Transverse colon (tissue), 4 donors: ENCODE measurements at regions not wholly inside any gene's neighbourhood (a gene's known extent, or its start where the extent isn't known, plus 50 kb on each side); places are given as distances from the start of the nearest gene placed in this dataset.

Source experiments
- DNase-seq: peaks from one replicate; pipeline ENCODE4 v3.0.0-alpha.2; 2019
- H3K27ac ChIP-seq, 4 donors: fragments of 200-600 bp; sonication (generic); 2 replicates each; pipeline ENCODE4 v1.5.1; 2016 to 2018; ENCODE audit warnings: inconsistent platforms in 4 of 4
- H3K27me3 ChIP-seq: fragments of 200-600 bp; sonication (generic); 2 replicates; pipeline ENCODE4 v1.5.1; 2017; ENCODE audit warnings: inconsistent platforms
- H3K36me3 ChIP-seq, 4 donors: fragments of 200-600 bp; sonication (generic); 2 replicates each; pipeline ENCODE4 v1.5.1; 2017 to 2019; ENCODE audit warnings: inconsistent platforms in 4 of 4
- H3K4me1 ChIP-seq, 4 donors: fragments of 200-600 bp; sonication (generic); 2 replicates each; pipeline ENCODE4 v1.5.1; 2017 to 2020; ENCODE audit warnings: inconsistent platforms in 4 of 4
- H3K4me3 ChIP-seq, 4 donors: fragments of 200-600 bp; sonication (generic); 1 replicate in 1 of 4; 2 replicates in 3 of 4; pipeline versions ENCODE4 v1.5.1 to v1.6.1; 2017 to 2019; ENCODE audit warnings: inconsistent platforms in 4 of 4
- H3K9me3 ChIP-seq, 2 donors: fragments of 200-600 bp; sonication (generic); 2 replicates each; pipeline ENCODE4 v1.5.1; 2017 to 2019; ENCODE audit warnings: inconsistent platforms in 2 of 2
- EP300 ChIP-seq: sonication (generic); formaldehyde crosslinking; IDR thresholded peaks from one replicate; pipeline ENCODE4 v1.6.1; 2017; ENCODE audit warnings: antibody characterized with exemption, low read depth
- POLR2A ChIP-seq: fragments of 450-650 bp; IDR thresholded peaks from one replicate; pipeline ENCODE4 v1.6.1; 2016; ENCODE audit warnings: antibody characterized with exemption, mild to moderate bottlenecking, moderate library complexity
- POLR2AphosphoS5 ChIP-seq, 3 donors: sonication (generic); formaldehyde crosslinking; IDR thresholded peaks; one replicate each; pipeline ENCODE4 v1.6.1; 2016; ENCODE audit warnings: antibody characterized with exemption in 3 of 3
- WGBS, 2 donors: methylation state at CpG; one replicate each; pipeline ENCODE4 v1.1.5; 2018; ENCODE audit warnings: low coverage in 1 of 2; 5-methylcytosine and 5-hydroxymethylcytosine counted together
- in situ Hi-C, 4 donors: fragments of 200-750 bp; cut with MboI; loops; one replicate each; pipeline versions ENCODE4 v1.15.0 to v1.15.1; 2017; ENCODE audit warnings: low sequenced_read_pairs in 3 of 4, low pct_ligation_motif_present in 1 of 4, low pct_unique_long_range_greater_than_20kb in 1 of 4
- intact Hi-C: fragments of 100-400 bp; cut with DNase I; formaldehyde crosslinking; loops from one replicate; pipeline ENCODE4 v1.15.1; 2023; ENCODE audit warnings: low total_unique reads
- TF ChIP-seq, protein P1 (sequence below), 5 experiments: fragments of 200-600 bp in 3 of 5; fragments of 450-650 bp in 2 of 5; sonication (generic) in 3 of 5; IDR thresholded peaks; 1 replicate in 2 of 5; 2 replicates in 3 of 5; pipeline ENCODE4 v1.5.1; 2016 to 2017; ENCODE audit warnings: antibody characterized with exemption in 5 of 5, inconsistent platforms in 3 of 5, mild to moderate bottlenecking in 2 of 5, moderate library complexity in 1 of 5

DNA sequence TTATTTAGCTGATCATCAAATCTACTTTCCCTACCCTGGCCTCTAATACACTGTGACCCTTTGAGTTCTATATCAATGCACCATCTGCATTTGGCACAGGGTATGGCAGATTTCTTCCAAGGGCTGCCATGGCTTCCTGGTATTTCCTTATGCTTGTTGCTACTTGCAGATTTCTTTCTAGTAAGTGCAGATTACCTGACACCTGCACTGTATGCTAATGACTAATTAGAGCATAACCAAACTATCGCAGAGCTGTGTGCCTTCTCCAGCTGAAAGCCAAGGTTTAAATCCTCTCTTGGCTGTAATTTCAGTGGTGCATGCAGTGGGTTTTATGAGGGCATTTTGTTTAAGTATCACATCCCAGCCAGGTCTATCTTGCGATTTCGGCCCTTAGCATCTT, 293.7 kb downstream of the KIF4B start:
- DNase-seq, result no peak
- in situ Hi-C loops (no loop called here), intact Hi-C loops (no loop called here)
- Histone ChIP-seq H3K27ac (no peak overlapping the region), H3K9me3 (no peaks in the 10 kb centered on the region), H3K4me1 (no peaks in the 10 kb centered on the region), H3K36me3 (no peaks in the 10 kb centered on the region), H3K4me3 (no peak overlapping the region), H3K27me3 (no peaks in the 10 kb centered on the region)
- WGBS, 2 donors, result 80 to 92% methylated on average over 1 to 3 of the region's 3 CpGs
- no peak for TF ChIP-seq POLR2AphosphoS5 (IDR thresholded peaks at IDR 0.05)
- TF ChIP-seq, protein P1, sequence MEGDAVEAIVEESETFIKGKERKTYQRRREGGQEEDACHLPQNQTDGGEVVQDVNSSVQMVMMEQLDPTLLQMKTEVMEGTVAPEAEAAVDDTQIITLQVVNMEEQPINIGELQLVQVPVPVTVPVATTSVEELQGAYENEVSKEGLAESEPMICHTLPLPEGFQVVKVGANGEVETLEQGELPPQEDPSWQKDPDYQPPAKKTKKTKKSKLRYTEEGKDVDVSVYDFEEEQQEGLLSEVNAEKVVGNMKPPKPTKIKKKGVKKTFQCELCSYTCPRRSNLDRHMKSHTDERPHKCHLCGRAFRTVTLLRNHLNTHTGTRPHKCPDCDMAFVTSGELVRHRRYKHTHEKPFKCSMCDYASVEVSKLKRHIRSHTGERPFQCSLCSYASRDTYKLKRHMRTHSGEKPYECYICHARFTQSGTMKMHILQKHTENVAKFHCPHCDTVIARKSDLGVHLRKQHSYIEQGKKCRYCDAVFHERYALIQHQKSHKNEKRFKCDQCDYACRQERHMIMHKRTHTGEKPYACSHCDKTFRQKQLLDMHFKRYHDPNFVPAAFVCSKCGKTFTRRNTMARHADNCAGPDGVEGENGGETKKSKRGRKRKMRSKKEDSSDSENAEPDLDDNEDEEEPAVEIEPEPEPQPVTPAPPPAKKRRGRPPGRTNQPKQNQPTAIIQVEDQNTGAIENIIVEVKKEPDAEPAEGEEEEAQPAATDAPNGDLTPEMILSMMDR (IDR thresholded peaks at IDR 0.05), result no peak
- TF ChIP-seq EP300, result no peak
- no peak for TF ChIP-seq POLR2A

DNA sequence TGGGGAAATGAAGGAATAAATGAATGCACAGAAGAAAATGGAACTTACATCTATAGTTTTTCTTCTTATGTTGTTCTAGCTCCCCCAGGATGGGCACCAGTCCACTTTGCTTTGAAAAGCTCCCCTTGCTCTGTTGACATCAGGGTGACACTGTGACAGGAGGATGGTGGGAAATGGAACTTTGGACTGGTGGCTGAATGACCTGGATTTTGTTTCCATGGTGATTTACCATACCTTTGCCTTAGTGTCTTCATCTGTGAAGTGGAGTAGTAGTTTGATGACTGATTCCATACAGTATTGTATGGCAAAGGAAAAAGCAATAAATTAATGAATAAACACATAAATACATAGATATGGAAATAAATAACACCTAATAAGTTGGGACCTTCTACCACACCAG, 294.7 kb downstream of the KIF4B start:
- TF ChIP-seq, protein P1 (IDR thresholded peaks at IDR 0.05), result no peak
- TF ChIP-seq POLR2AphosphoS5 (IDR thresholded peaks at IDR 0.05), result no peak
- no peak for TF ChIP-seq POLR2A
- no peak for TF ChIP-seq EP300
- no peaks in the 10 kb centered on the region for H3K9me3 ChIP-seq
- intact Hi-C loops, result no loop called here
- in situ Hi-C loops, result no loop called here
- no peak overlapping the region for H3K27ac ChIP-seq
- H3K27me3 ChIP-seq, result no peaks in the 10 kb centered on the region
- H3K36me3 ChIP-seq, result no peaks in the 10 kb centered on the region
- no peaks in the 10 kb centered on the region for H3K4me1 ChIP-seq
- H3K4me3 ChIP-seq, result no peak overlapping the region
- no peak for DNase-seq

DNA sequence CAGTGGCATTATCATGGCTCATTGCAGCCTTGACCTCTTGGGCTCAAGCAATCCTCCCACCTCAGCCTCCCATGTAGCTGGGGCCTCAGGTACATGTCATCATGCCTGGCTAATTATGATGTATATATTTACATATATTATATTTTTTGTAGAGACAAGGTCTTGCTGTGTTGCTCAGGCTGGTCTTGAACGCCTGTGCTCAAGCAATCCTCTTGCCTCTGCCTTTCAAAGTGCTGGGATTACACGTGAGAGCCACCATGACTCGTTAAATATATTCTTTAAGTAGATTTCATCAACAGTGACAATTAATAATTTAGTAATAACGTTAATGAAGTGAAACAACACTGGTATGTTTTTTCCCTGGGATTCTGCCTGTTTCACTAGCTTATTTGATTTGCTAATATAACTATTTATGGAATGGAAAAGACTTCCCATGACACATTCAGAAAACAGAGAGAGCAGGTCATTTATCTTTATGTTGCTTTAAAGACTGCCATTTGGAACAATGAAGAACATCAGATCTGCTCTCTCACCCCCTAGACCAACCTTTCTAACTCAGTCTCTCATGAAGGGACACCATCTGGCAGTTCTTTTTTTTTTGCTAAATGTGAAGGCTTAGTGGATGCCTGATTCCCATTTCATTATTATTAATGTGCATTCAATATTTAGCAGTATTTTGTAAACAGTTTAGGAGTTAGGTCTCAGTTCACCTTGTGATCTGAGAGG, 295.6 kb downstream of the KIF4B start:
- 49% methylated on average over 2 to 4 of the region's 4 CpGs for WGBS, 2 donors
- intact Hi-C loops (no loop called here), in situ Hi-C loops (no loop called here)
- no peaks in the 10 kb centered on the region for H3K36me3 ChIP-seq
- no peak overlapping the region for H3K27ac ChIP-seq
- H3K4me3 ChIP-seq, result no peak overlapping the region
- no peaks in the 10 kb centered on the region for H3K27me3 ChIP-seq
- TF ChIP-seq POLR2A, result no peak
- no peak for TF ChIP-seq EP300
- no peak for TF ChIP-seq POLR2AphosphoS5 (IDR thresholded peaks at IDR 0.05)
- TF ChIP-seq, protein P1 (IDR thresholded peaks at IDR 0.05), result no peak
- DNase-seq, result no peak
- H3K9me3 ChIP-seq, result no peaks in the 10 kb centered on the region
- no peaks in the 10 kb centered on the region for H3K4me1 ChIP-seq

DNA sequence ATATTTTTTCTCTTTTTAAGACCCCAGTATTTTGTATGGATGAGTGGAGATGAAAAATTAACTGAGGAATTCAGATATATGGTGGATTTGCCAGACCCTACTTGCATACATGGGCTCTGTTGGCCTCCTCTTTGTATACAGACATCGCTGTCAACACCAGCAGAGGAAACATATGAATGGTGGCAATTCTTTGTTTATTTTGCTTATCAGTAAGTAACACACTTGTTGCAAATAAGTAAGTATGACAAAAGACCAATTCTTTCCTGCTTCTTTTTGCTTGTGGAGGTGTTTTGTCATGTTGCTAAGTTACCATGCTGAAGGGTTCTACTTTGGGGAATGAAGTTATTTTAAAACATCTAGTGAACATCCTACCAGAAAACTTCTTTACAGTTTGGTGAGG, 298.2 kb downstream of the KIF4B start:
- no peak for DNase-seq
- no peaks in the 10 kb centered on the region for H3K27me3 ChIP-seq
- intact Hi-C loops (no loop called here), in situ Hi-C loops (no loop called here)
- 57 to 75% methylated on average over 1 of the region's 1 CpG for whole genome bisulfite sequencing, 2 donors
- no peaks in the 10 kb centered on the region for H3K4me1 ChIP-seq
- H3K27ac ChIP-seq, result no peak overlapping the region
- no peaks in the 10 kb centered on the region for H3K9me3 ChIP-seq
- H3K4me3 ChIP-seq, result no peak overlapping the region
- H3K36me3 ChIP-seq, result no peaks in the 10 kb centered on the region
- TF ChIP-seq POLR2AphosphoS5 (IDR thresholded peaks at IDR 0.05), result no peak
- no peak for TF ChIP-seq EP300
- no peak for TF ChIP-seq POLR2A
- TF ChIP-seq, protein P1 (IDR thresholded peaks at IDR 0.05), result no peak
